ENCODE measurements at regions not wholly inside any gene's neighbourhood (a gene's known extent, or its start where the extent isn't known, plus 50 kb on each side); places are given as distances from the start of the nearest gene placed in this dataset.

- no peaks in the 10 kb centered on the region for H3K27me3 ChIP-seq (ENCODE audit: insufficient read depth, low read length)
- no peak overlapping the region for H2AK5ac ChIP-seq (ENCODE audit: low read length)
- no peaks in the 10 kb centered on the region for H3K79me1 ChIP-seq (ENCODE audit: low read length)
- no peak overlapping the region for H2BK12ac ChIP-seq (ENCODE audit: low read length)
- no peak overlapping the region for H3K9ac ChIP-seq (ENCODE audit: low read length)
- no peak overlapping the region for H4K91ac ChIP-seq (ENCODE audit: low read depth, low read length)
- no peaks in the 10 kb centered on the region for H3K79me2 ChIP-seq (ENCODE audit: control insufficient read depth, insufficient read depth, low read length, poor library complexity)
- H3K4ac ChIP-seq (ENCODE audit: low read depth, low read length): no peak overlapping the region
- no peak overlapping the region for H3K23ac ChIP-seq (ENCODE audit: low read length)
- H3K9me3 ChIP-seq (ENCODE audit: insufficient read depth, low read depth, low read length): no peaks in the 10 kb centered on the region
- H3K18ac ChIP-seq (ENCODE audit: low read length): no peak overlapping the region
- H3K27ac ChIP-seq (ENCODE audit: low read depth, low read length): no peak overlapping the region
- H4K8ac ChIP-seq (ENCODE audit: low read depth, low read length): no peak overlapping the region
- H4K12ac ChIP-seq (ENCODE audit: low read depth, low read length): no peak overlapping the region
- no peak overlapping the region for H3K4me3 ChIP-seq (ENCODE audit: low read depth, low read length)
- no peak for DNase-seq
- H2AFZ ChIP-seq (ENCODE audit: insufficient read depth, low read length, poor library complexity): no peak overlapping the region
- no peaks in the 10 kb centered on the region for H3K4me1 ChIP-seq (ENCODE audit: control insufficient read depth in 1 of 2, insufficient read depth in 2 of 2, low read length in 2 of 2)
- no peak overlapping the region for H2BK5ac ChIP-seq (ENCODE audit: low read depth, low read length, poor library complexity)
- no peak overlapping the region for H2BK120ac ChIP-seq (ENCODE audit: insufficient read depth, low read length, poor library complexity)
- no peak overlapping the region for H3K14ac ChIP-seq (ENCODE audit: low read length)
- WGBS (ENCODE audit: extremely low coverage, insufficient coverage, insufficient read length): no CpG with 5 or more reads among the region's 2 CpGs
- H3K4me2 ChIP-seq (ENCODE audit: low read length): no peak overlapping the region
- no peaks in the 10 kb centered on the region for H3K36me3 ChIP-seq (ENCODE audit: control insufficient read depth in 1 of 2, insufficient read depth in 2 of 2, low read length in 2 of 2)
Measured at GRCh38 chr2:187107001-187107400, 258.0 kb upstream of the ZSWIM2 start.

GRCh38 chr2:187105218-187105617 is 256.2 kb upstream of the ZSWIM2 start:
- Histone ChIP-seq H3K4me3 (ENCODE audit: low read depth, low read length) (no peak overlapping the region), H3K36me3 (ENCODE audit: control insufficient read depth in 1 of 2, insufficient read depth in 2 of 2, low read length in 2 of 2) (no peaks in the 10 kb centered on the region), H2BK5ac (ENCODE audit: low read depth, low read length, poor library complexity) (no peak overlapping the region), H4K12ac (ENCODE audit: low read depth, low read length) (no peak overlapping the region), H3K9ac (ENCODE audit: low read length) (no peak overlapping the region), H3K4me1 (ENCODE audit: control insufficient read depth in 1 of 2, insufficient read depth in 2 of 2, low read length in 2 of 2) (no peaks in the 10 kb centered on the region), H3K27ac (ENCODE audit: low read depth, low read length) (no peak overlapping the region), H3K9me3 (ENCODE audit: insufficient read depth, low read depth, low read length) (no peaks in the 10 kb centered on the region), H3K4ac (ENCODE audit: low read depth, low read length) (no peak overlapping the region), H3K14ac (ENCODE audit: low read length) (no peak overlapping the region), H2BK12ac (ENCODE audit: low read length) (no peak overlapping the region), H3K27me3 (ENCODE audit: insufficient read depth, low read length) (no peaks in the 10 kb centered on the region), H4K8ac (ENCODE audit: low read depth, low read length) (no peak overlapping the region), H2AFZ (ENCODE audit: insufficient read depth, low read length, poor library complexity) (no peak overlapping the region), H3K4me2 (ENCODE audit: low read length) (no peak overlapping the region), H3K79me1 (ENCODE audit: low read length) (no peaks in the 10 kb centered on the region), H4K91ac (ENCODE audit: low read depth, low read length) (no peak overlapping the region), H3K23ac (ENCODE audit: low read length) (no peak overlapping the region), H3K18ac (ENCODE audit: low read length) (no peak overlapping the region), H2AK5ac (ENCODE audit: low read length) (no peak overlapping the region), H2BK120ac (ENCODE audit: insufficient read depth, low read length, poor library complexity) (no peak overlapping the region), H3K79me2 (ENCODE audit: control insufficient read depth, insufficient read depth, low read length, poor library complexity) (no peaks in the 10 kb centered on the region)
- no peak for DNase-seq
- no CpG with 5 or more reads among the region's 3 CpGs for WGBS (ENCODE audit: extremely low coverage, insufficient coverage, insufficient read length)

- DNase-seq: no peak
- Histone ChIP-seq H3K9me3 (ENCODE audit: insufficient read depth, low read depth, low read length) (no peaks in the 10 kb centered on the region), H4K12ac (ENCODE audit: low read depth, low read length) (no peak overlapping the region), H3K4me3 (ENCODE audit: low read depth, low read length) (no peak overlapping the region), H3K79me2 (ENCODE audit: control insufficient read depth, insufficient read depth, low read length, poor library complexity) (no peaks in the 10 kb centered on the region), H3K14ac (ENCODE audit: low read length) (no peak overlapping the region), H4K91ac (ENCODE audit: low read depth, low read length) (no peak overlapping the region), H3K4me2 (ENCODE audit: low read length) (no peak overlapping the region), H2BK120ac (ENCODE audit: insufficient read depth, low read length, poor library complexity) (no peak overlapping the region), H3K9ac (ENCODE audit: low read length) (no peak overlapping the region), H3K23ac (ENCODE audit: low read length) (no peak overlapping the region), H3K4ac (ENCODE audit: low read depth, low read length) (no peak overlapping the region), H2AK5ac (ENCODE audit: low read length) (no peak overlapping the region), H2BK12ac (ENCODE audit: low read length) (no peak overlapping the region), H4K8ac (ENCODE audit: low read depth, low read length) (no peak overlapping the region), H3K79me1 (ENCODE audit: low read length) (no peaks in the 10 kb centered on the region), H3K27ac (ENCODE audit: low read depth, low read length) (no peak overlapping the region), H3K4me1 (ENCODE audit: control insufficient read depth in 1 of 2, insufficient read depth in 2 of 2, low read length in 2 of 2) (no peaks in the 10 kb centered on the region), H2AFZ (ENCODE audit: insufficient read depth, low read length, poor library complexity) (no peak overlapping the region), H3K27me3 (ENCODE audit: insufficient read depth, low read length) (no peaks in the 10 kb centered on the region), H3K36me3 (ENCODE audit: control insufficient read depth in 1 of 2, insufficient read depth in 2 of 2, low read length in 2 of 2) (no peaks in the 10 kb centered on the region), H2BK5ac (ENCODE audit: low read depth, low read length, poor library complexity) (no peak overlapping the region), H3K18ac (ENCODE audit: low read length) (no peak overlapping the region)
Measured at GRCh38 chr2:187102381-187102780, 253.4 kb upstream of the ZSWIM2 start.

GRCh38 chr2:187098154-187098553 is 249.2 kb upstream of the ZSWIM2 start:
- Histone ChIP-seq H3K4me3 (ENCODE audit: low read depth, low read length) (no peak overlapping the region), H3K4me2 (ENCODE audit: low read length) (no peak overlapping the region), H4K8ac (ENCODE audit: low read depth, low read length) (no peak overlapping the region), H3K79me2 (ENCODE audit: control insufficient read depth, insufficient read depth, low read length, poor library complexity) (no peaks in the 10 kb centered on the region), H4K91ac (ENCODE audit: low read depth, low read length) (no peak overlapping the region), H2AFZ (ENCODE audit: insufficient read depth, low read length, poor library complexity) (no peak overlapping the region), H3K27ac (ENCODE audit: low read depth, low read length) (no peak overlapping the region), H2BK12ac (ENCODE audit: low read length) (no peak overlapping the region), H2BK5ac (ENCODE audit: low read depth, low read length, poor library complexity) (no peak overlapping the region), H2BK120ac (ENCODE audit: insufficient read depth, low read length, poor library complexity) (no peak overlapping the region), H3K14ac (ENCODE audit: low read length) (no peak overlapping the region), H3K23ac (ENCODE audit: low read length) (no peak overlapping the region), H3K36me3 (ENCODE audit: control insufficient read depth in 1 of 2, insufficient read depth in 2 of 2, low read length in 2 of 2) (no peaks in the 10 kb centered on the region), H3K9me3 (ENCODE audit: insufficient read depth, low read depth, low read length) (no peaks in the 10 kb centered on the region), H3K79me1 (ENCODE audit: low read length) (no peaks in the 10 kb centered on the region), H3K4me1 (ENCODE audit: control insufficient read depth in 1 of 2, insufficient read depth in 2 of 2, low read length in 2 of 2) (no peaks in the 10 kb centered on the region), H3K9ac (ENCODE audit: low read length) (no peak overlapping the region), H3K27me3 (ENCODE audit: insufficient read depth, low read length) (no peaks in the 10 kb centered on the region), H3K4ac (ENCODE audit: low read depth, low read length) (no peak overlapping the region), H4K12ac (ENCODE audit: low read depth, low read length) (no peak overlapping the region), H2AK5ac (ENCODE audit: low read length) (no peak overlapping the region), H3K18ac (ENCODE audit: low read length) (no peak overlapping the region)
- no peak for DNase-seq
- WGBS (ENCODE audit: extremely low coverage, insufficient coverage, insufficient read length): no CpG with 5 or more reads among the region's 1 CpG
